HCT116 (cell line): ENCODE measurements at regions not wholly inside any gene's neighbourhood (a gene's known extent, or its start where the extent isn't known, plus 50 kb on each side); places are given as distances from the start of the nearest gene placed in this dataset.

ENCODE experiments used
- FOSL1 ChIP-seq: IDR thresholded peaks from 2 replicates; pipeline ENCODE4 v1.6.1; 2012; ENCODE audit warnings: low read depth
- POLR2AphosphoS5 ChIP-seq: IDR thresholded peaks from 2 replicates; pipeline ENCODE4 v1.6.1; 2011; ENCODE audit warnings: mild to moderate bottlenecking, low read depth, low read length, moderate library complexity

GRCh38 chr11:103803062-103803461, 233.4 kb upstream of the DDI1 start:
- TF ChIP-seq POLR2AphosphoS5 (no peak), FOSL1 (no peak)
